ENCODE measurements at regions not wholly inside any gene's neighbourhood (a gene's known extent, or its start where the extent isn't known, plus 50 kb on each side); places are given as distances from the start of the nearest gene placed in this dataset.
"Not testable (repeated sequence)": the region's sequence is repeated elsewhere in the genome, so short reads cannot be mapped to it uniquely, and the experiment has no call there.

DNA sequence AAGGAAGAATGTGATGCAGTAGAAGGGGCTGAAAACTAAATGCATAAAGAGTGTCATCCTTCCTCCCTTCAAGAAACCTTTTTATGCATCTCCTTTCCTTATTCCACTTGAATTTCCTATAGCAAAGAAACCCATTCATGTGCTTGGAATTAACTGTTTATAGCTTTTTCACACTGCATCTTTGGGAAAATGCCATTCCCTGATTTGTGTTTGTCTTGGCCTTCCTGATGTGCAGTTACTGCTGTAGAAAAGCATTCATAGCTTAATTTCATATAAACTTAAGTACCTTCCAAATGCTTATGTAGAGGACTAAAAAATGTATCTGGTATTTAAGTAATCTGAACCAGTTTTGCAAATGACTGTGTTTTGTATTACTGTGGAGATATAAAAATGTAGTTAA lies 61.8 kb downstream of the SDR9C7 start:
- H3K9me3 ChIP-seq (ENCODE audit: control insufficient read depth, insufficient read depth, low read length), result no peaks in the 10 kb centered on the region
- no peaks in the 10 kb centered on the region for H3K36me3 ChIP-seq (ENCODE audit: control insufficient read depth, insufficient read depth, low read length)
- no peaks in the 10 kb centered on the region for H3K27me3 ChIP-seq (ENCODE audit: control insufficient read depth, insufficient read depth, low read length)
- no peak overlapping the region for H3K4me3 ChIP-seq (ENCODE audit: low read depth, low read length)
- H3K27ac ChIP-seq (ENCODE audit: low read depth, low read length), result no peak overlapping the region
- DNase-seq (ENCODE audit: low read depth in 4 of 6, low spot score in 6 of 6), result peak in 1 of 6 donors; percentile 7
- no peaks in the 10 kb centered on the region for H3K4me1 ChIP-seq (ENCODE audit: control insufficient read depth, insufficient read depth, low read length)

GRCh38 chr12:56867216-56867615 lies 67.0 kb downstream of the SDR9C7 start:
- Histone ChIP-seq H3K4me3 (ENCODE audit: low read depth, low read length) (no peak overlapping the region), H3K27ac (ENCODE audit: low read depth, low read length) (no peak overlapping the region), H3K36me3 (ENCODE audit: control insufficient read depth, insufficient read depth, low read length) (no peaks in the 10 kb centered on the region), H3K27me3 (ENCODE audit: control insufficient read depth, insufficient read depth, low read length) (no peaks in the 10 kb centered on the region), H3K9me3 (ENCODE audit: control insufficient read depth, insufficient read depth, low read length) (peaks cover 12% of the 10 kb centered on the region), H3K4me1 (ENCODE audit: control insufficient read depth, insufficient read depth, low read length) (no peaks in the 10 kb centered on the region)
- no peak for DNase-seq (ENCODE audit: low read depth in 4 of 6, low spot score in 6 of 6)
- WGBS (ENCODE audit: insufficient coverage), result 31% methylated on average over 1 of the region's 1 CpG

DNA sequence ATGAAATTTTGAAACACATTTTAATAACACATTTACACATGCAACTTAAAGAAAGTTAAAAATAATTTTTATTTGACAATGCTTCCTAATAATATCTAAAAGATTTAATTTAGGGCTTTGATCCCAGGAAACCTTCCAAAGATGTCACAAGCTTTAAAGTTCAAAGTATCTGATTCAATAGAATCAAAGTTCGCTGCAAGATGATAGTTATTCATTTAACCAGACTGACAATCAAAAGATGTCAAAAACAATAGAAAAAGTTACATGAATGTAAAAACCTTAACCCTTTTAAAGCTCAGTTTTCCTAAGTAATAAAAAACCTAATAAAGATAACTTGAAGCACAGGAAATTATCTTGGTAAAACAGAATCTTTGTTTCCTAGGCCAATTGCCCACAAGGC lies 67.7 kb downstream of the SDR9C7 start:
- no peak for DNase-seq (ENCODE audit: low read depth in 4 of 6, low spot score in 6 of 6)
- no peaks in the 10 kb centered on the region for H3K36me3 ChIP-seq (ENCODE audit: control insufficient read depth, insufficient read depth, low read length)
- WGBS (ENCODE audit: insufficient coverage), result no CpG with 5 or more reads among the region's 1 CpG
- H3K27ac ChIP-seq (ENCODE audit: low read depth, low read length), result no peak overlapping the region
- H3K4me3 ChIP-seq (ENCODE audit: low read depth, low read length), result no peak overlapping the region
- H3K9me3 ChIP-seq (ENCODE audit: control insufficient read depth, insufficient read depth, low read length), result peaks cover 12% of the 10 kb centered on the region
- H3K27me3 ChIP-seq (ENCODE audit: control insufficient read depth, insufficient read depth, low read length), result no peaks in the 10 kb centered on the region
- H3K4me1 ChIP-seq (ENCODE audit: control insufficient read depth, insufficient read depth, low read length), result no peaks in the 10 kb centered on the region

GRCh38 chr12:56864318-56864717 lies 69.9 kb downstream of the SDR9C7 start:
- H3K27ac ChIP-seq (ENCODE audit: low read depth, low read length), result no peak overlapping the region
- DNase-seq (ENCODE audit: low read depth in 4 of 6, low spot score in 6 of 6), result no peak
- H3K4me1 ChIP-seq (ENCODE audit: control insufficient read depth, insufficient read depth, low read length), result no peaks in the 10 kb centered on the region
- 93% methylated on average over 2 of the region's 2 CpGs for WGBS (ENCODE audit: insufficient coverage)
- no peak overlapping the region for H3K4me3 ChIP-seq (ENCODE audit: low read depth, low read length)
- no peaks in the 10 kb centered on the region for H3K27me3 ChIP-seq (ENCODE audit: control insufficient read depth, insufficient read depth, low read length)
- no peaks in the 10 kb centered on the region for H3K36me3 ChIP-seq (ENCODE audit: control insufficient read depth, insufficient read depth, low read length)
- peaks cover 12% of the 10 kb centered on the region for H3K9me3 ChIP-seq (ENCODE audit: control insufficient read depth, insufficient read depth, low read length)

DNA sequence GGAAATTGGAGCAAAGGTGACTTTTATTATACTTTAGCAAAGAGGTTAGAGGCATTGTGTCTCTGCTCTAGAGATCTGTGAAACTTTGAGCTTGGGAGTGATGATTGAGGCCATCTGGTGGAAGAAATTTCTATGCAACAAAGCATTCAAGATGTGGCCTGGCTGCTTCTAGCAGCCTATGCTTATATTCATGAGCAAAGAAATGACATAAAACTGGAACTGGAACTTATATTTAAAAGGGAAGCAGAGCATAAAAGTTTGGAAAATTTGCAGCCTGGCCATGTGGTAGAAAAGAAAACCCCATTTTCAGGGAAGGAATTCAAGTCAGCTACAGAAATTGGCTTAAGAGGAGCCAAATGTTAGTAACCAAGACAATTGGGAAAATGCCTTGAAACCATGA lies 70.4 kb downstream of the SDR9C7 start:
- no peaks in the 10 kb centered on the region for H3K36me3 ChIP-seq (ENCODE audit: control insufficient read depth, insufficient read depth, low read length)
- H3K4me1 ChIP-seq (ENCODE audit: control insufficient read depth, insufficient read depth, low read length), result no peaks in the 10 kb centered on the region
- no peak overlapping the region for H3K27ac ChIP-seq (ENCODE audit: low read depth, low read length)
- DNase-seq (ENCODE audit: low read depth in 4 of 6, low spot score in 6 of 6), result no peak
- no peak overlapping the region for H3K4me3 ChIP-seq (ENCODE audit: low read depth, low read length)
- peaks cover 12% of the 10 kb centered on the region for H3K9me3 ChIP-seq (ENCODE audit: control insufficient read depth, insufficient read depth, low read length)
- no peaks in the 10 kb centered on the region for H3K27me3 ChIP-seq (ENCODE audit: control insufficient read depth, insufficient read depth, low read length)

DNA sequence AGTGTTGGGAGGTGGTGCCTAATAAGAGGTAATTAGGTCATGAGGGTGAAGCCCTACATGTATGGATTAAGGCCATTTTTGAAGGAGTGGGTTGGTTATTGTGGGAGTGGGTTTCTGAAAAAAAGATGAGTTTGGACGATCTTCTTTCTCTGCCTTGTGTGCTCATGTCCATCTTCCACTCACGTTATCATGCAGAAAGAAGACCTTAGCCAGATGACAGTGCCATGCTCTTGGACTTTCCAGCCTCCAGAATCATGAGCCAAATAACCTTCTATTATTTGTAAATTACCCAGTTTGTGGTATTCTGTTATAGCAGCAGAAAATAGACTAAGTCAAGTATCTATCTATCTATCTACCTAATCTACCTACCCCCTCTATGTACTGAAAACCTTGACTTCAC lies 71.9 kb downstream of the SDR9C7 start:
- no peaks in the 10 kb centered on the region for H3K27me3 ChIP-seq (ENCODE audit: control insufficient read depth, insufficient read depth, low read length)
- no CpG with 5 or more reads among the region's 2 CpGs for WGBS (ENCODE audit: insufficient coverage)
- H3K4me1 ChIP-seq (ENCODE audit: control insufficient read depth, insufficient read depth, low read length), result no peaks in the 10 kb centered on the region
- H3K9me3 ChIP-seq (ENCODE audit: control insufficient read depth, insufficient read depth, low read length), result peaks cover 12% of the 10 kb centered on the region
- no peaks in the 10 kb centered on the region for H3K36me3 ChIP-seq (ENCODE audit: control insufficient read depth, insufficient read depth, low read length)
- no peak overlapping the region for H3K4me3 ChIP-seq (ENCODE audit: low read depth, low read length)
- no peak overlapping the region for H3K27ac ChIP-seq (ENCODE audit: low read depth, low read length)
- no peak for DNase-seq (ENCODE audit: low read depth in 4 of 6, low spot score in 6 of 6)

DNA sequence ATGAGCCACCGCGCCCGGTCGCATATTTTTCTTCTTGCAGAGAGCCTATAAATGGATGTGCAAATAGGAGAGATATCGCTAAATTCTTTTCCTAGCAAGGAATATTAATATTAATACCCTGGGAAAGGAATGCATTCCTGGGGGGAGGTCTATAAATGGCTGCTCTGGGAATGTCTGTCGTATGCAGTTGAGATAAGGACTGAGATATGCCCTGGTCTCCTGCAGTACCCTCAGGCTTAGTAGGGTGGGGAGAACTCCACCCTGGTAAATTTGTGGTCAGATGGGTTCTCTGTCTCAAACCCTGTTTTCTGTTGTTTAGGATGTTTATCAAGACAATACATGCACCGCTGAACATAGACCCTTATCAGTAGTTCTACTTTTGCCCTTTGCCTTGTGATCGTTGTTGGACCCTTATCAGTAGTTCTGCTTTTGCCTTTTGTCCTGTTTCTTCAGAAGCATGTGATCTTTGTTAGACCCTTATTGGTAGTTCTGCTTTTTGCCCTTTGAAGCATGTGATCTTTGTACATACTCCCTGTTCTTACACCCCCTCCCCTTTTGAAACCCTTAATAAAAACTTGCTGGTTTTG lies 80.7 kb downstream of the SDR9C7 start:
- not testable (repeated sequence) for H3K36me3 ChIP-seq (ENCODE audit: control insufficient read depth, insufficient read depth, low read length); DNase-seq (ENCODE audit: low read depth in 4 of 6, low spot score in 6 of 6); H3K9me3 ChIP-seq (ENCODE audit: control insufficient read depth, insufficient read depth, low read length); H3K27ac ChIP-seq (ENCODE audit: low read depth, low read length); H3K4me3 ChIP-seq (ENCODE audit: low read depth, low read length); H3K27me3 ChIP-seq (ENCODE audit: control insufficient read depth, insufficient read depth, low read length); H3K4me1 ChIP-seq (ENCODE audit: control insufficient read depth, insufficient read depth, low read length)
- WGBS (ENCODE audit: insufficient coverage), result 100% methylated on average over 1 of the region's 8 CpGs

- Histone ChIP-seq H3K27ac (ENCODE audit: low read depth, low read length) (no peak overlapping the region), H3K4me3 (ENCODE audit: low read depth, low read length) (no peak overlapping the region), H3K36me3 (ENCODE audit: control insufficient read depth, insufficient read depth, low read length) (no peaks in the 10 kb centered on the region), H3K27me3 (ENCODE audit: control insufficient read depth, insufficient read depth, low read length) (no peaks in the 10 kb centered on the region), H3K9me3 (ENCODE audit: control insufficient read depth, insufficient read depth, low read length) (no peaks in the 10 kb centered on the region), H3K4me1 (ENCODE audit: control insufficient read depth, insufficient read depth, low read length) (no peaks in the 10 kb centered on the region)
- WGBS (ENCODE audit: insufficient coverage), result no CpG with 5 or more reads among the region's 1 CpG
- no peak for DNase-seq (ENCODE audit: low read depth in 4 of 6, low spot score in 6 of 6)
These were observed 82.7 kb downstream of the SDR9C7 start for GRCh38 chr12:56851462-56851861.

- Histone ChIP-seq H3K4me1 (ENCODE audit: control insufficient read depth, insufficient read depth, low read length) (peaks cover 22% of the 10 kb centered on the region), H3K36me3 (ENCODE audit: control insufficient read depth, insufficient read depth, low read length) (no peaks in the 10 kb centered on the region), H3K27me3 (ENCODE audit: control insufficient read depth, insufficient read depth, low read length) (no peaks in the 10 kb centered on the region), H3K4me3 (ENCODE audit: low read depth, low read length) (no peak overlapping the region), H3K27ac (ENCODE audit: low read depth, low read length) (no peak overlapping the region), H3K9me3 (ENCODE audit: control insufficient read depth, insufficient read depth, low read length) (no peaks in the 10 kb centered on the region)
- no peak for DNase-seq (ENCODE audit: low read depth in 4 of 6, low spot score in 6 of 6)
- WGBS (ENCODE audit: insufficient coverage), result 78% methylated on average over 7 of the region's 8 CpGs
These were observed 77.8 kb downstream of the HSD17B6 start for GRCh38 chr12:56840922-56841321.

DNA sequence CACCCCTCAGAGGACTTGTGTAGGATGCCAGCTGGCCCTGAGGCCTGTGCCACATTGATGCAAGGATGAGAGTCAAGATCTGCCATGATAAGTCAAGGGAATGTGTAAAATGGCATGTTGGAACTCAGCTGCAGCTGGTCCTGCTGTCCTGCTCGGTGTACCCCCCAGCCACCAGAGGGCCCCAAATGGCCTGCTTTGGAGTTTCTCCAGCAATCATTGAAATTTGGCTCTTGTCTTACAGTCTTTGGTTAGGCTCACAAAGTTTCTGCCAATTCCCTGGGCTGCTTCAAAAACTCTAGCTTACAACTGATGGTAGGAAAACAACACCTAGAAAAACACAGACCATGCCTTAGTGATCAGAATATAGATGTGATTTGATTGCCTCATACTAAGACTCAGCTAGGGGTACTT lies 76.8 kb downstream of the HSD17B6 start:
- Histone ChIP-seq H3K4me3 (ENCODE audit: low read depth, low read length) (no peak overlapping the region), H3K27ac (ENCODE audit: low read depth, low read length) (peak overlapping the region; percentile 69), H3K36me3 (ENCODE audit: control insufficient read depth, insufficient read depth, low read length) (no peaks in the 10 kb centered on the region), H3K9me3 (ENCODE audit: control insufficient read depth, insufficient read depth, low read length) (no peaks in the 10 kb centered on the region), H3K27me3 (ENCODE audit: control insufficient read depth, insufficient read depth, low read length) (no peaks in the 10 kb centered on the region), H3K4me1 (ENCODE audit: control insufficient read depth, insufficient read depth, low read length) (peaks cover 22% of the 10 kb centered on the region)
- 0% methylated on average over 1 of the region's 1 CpG for WGBS (ENCODE audit: insufficient coverage)
- peak in 4 of 6 donors; percentile 39 to 86 (median 58) for DNase-seq (ENCODE audit: low read depth in 4 of 6, low spot score in 6 of 6)

Data from spinal cord (tissue), 9 donors.